Mammary epithelial cell (primary cell): ENCODE measurements at regions not wholly inside any gene's neighbourhood (a gene's known extent, or its start where the extent isn't known, plus 50 kb on each side); places are given as distances from the start of the nearest gene placed in this dataset.

Source experiments
- EZH2 ChIP-seq: IDR thresholded peaks from 2 replicates; pipeline ENCODE4 v1.6.1; 2012; ENCODE audit warnings: low read length, inconsistent platforms, borderline replicate concordance
- TF ChIP-seq, protein P1 (sequence below), 2 donors: IDR thresholded peaks in 1 of 2; conservative IDR thresholded peaks in 1 of 2; 2 replicates each; pipeline ENCODE4 v1.5.1; 2011 to 2012; ENCODE audit warnings: inconsistent platforms in 2 of 2, low read length in 2 of 2, mild to moderate bottlenecking in 2 of 2, control low read depth in 1 of 2, low read depth in 1 of 2; ENCODE audit not compliant: insufficient read depth in 1 of 2; ENCODE audit errors: extremely low read depth in 1 of 2

DNA sequence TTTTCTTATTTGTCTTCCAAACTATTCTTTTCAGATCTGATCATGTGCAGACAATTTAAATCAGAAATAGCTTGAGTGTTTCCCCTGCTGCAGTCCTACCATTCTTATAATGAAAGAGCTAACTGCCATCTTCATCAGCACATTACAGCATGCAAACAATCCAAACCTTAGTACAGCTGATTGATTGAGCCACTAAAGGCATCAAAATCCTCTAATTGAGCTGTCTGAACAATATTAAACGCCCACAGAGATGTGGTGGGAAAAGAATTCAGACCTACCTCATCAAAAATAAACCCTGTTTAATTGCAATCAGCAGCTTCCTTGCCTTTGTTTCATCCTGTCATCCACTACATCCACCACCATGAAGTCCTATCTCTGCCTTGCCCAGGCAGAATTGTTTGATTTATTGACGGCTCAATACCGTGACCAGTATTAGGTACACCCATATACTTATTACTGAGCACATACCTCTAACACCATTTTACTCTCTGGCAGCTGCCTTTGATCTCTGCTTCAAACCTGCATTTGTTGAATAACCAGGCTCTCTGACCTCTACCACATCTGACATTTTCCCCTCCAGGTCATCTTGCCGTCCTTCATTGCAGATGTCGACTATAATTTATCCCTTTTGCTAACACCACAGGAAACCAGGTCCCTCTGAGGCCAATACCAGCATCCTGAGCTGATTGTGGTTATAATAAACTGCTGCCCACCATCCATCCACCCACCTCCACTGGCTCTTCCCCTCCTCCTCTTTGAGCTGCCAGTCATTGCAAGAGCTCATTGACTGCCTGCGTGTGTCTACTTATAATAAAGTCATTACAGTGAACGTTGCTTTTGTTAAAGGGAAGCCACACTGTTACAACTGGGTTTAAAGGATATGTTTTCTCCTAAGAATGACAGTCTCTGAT is 78.5 kb downstream of the RBM43 start:
- TF ChIP-seq, protein P1, sequence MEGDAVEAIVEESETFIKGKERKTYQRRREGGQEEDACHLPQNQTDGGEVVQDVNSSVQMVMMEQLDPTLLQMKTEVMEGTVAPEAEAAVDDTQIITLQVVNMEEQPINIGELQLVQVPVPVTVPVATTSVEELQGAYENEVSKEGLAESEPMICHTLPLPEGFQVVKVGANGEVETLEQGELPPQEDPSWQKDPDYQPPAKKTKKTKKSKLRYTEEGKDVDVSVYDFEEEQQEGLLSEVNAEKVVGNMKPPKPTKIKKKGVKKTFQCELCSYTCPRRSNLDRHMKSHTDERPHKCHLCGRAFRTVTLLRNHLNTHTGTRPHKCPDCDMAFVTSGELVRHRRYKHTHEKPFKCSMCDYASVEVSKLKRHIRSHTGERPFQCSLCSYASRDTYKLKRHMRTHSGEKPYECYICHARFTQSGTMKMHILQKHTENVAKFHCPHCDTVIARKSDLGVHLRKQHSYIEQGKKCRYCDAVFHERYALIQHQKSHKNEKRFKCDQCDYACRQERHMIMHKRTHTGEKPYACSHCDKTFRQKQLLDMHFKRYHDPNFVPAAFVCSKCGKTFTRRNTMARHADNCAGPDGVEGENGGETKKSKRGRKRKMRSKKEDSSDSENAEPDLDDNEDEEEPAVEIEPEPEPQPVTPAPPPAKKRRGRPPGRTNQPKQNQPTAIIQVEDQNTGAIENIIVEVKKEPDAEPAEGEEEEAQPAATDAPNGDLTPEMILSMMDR (conservative IDR thresholded peaks at IDR 0.05 in 1 of 2, IDR thresholded peaks at IDR 0.05 in 1 of 2; ENCODE audit: extremely low read depth in 1 of 2, insufficient read depth in 1 of 2, low read depth in 1 of 2, low read length in 2 of 2): no peak
- no peak for TF ChIP-seq EZH2
